Nephron progenitor cell (in vitro differentiated cells): ENCODE measurements at regions not wholly inside any gene's neighbourhood (a gene's known extent, or its start where the extent isn't known, plus 50 kb on each side); places are given as distances from the start of the nearest gene placed in this dataset.

Experiments used
- DNase-seq: peaks from one replicate; pipeline ENCODE4 v3.0.0; 2021
- H3K27ac Mint-ChIP-seq: 2 replicates; pipeline ENCODE4 v1.8.0; 2021; ENCODE audit warnings: mild to moderate bottlenecking, moderate library complexity, mixed read lengths
- H3K27me3 Mint-ChIP-seq: 2 replicates; pipeline ENCODE4 v1.8.0; 2021; ENCODE audit warnings: mild to moderate bottlenecking, low read depth, mixed read lengths; ENCODE audit not compliant: poor library complexity
- H3K36me3 Mint-ChIP-seq: 2 replicates; pipeline ENCODE4 v1.8.0; 2021; ENCODE audit warnings: low read depth, mixed read lengths
- H3K4me1 Mint-ChIP-seq: 2 replicates; pipeline ENCODE4 v1.8.0; 2021; ENCODE audit warnings: mixed read lengths
- H3K4me3 Mint-ChIP-seq: 2 replicates; pipeline ENCODE4 v1.8.0; 2021; ENCODE audit warnings: mild to moderate bottlenecking, moderate library complexity, mixed read lengths
- H3K9me3 Mint-ChIP-seq: 2 replicates; pipeline ENCODE4 v1.8.0; 2021; ENCODE audit warnings: mild to moderate bottlenecking, moderate library complexity, mixed read lengths
- CTCF ChIP-seq: fragments of 200-600 bp; sonication (generic); IDR thresholded peaks from 2 replicates; pipeline ENCODE4 v1.5.0; 2021; ENCODE audit warnings: antibody characterized with exemption

- Mint-ChIP-seq H3K36me3 (no peaks in the 10 kb centered on the region), H3K27ac (peak overlapping the region; percentile 29), H3K9me3 (no peaks in the 10 kb centered on the region), H3K4me1 (peaks cover 6% of the 10 kb centered on the region), H3K27me3 (peaks cover 4% of the 10 kb centered on the region), H3K4me3 (no peak overlapping the region)
- no peak for TF ChIP-seq CTCF
- DNase-seq: no peak
Measured at GRCh38 chr18:64840911-64841701, 692.2 kb upstream of the LINC00305 start.

GRCh38 chr18:64810354-64810753, 661.5 kb upstream of the LINC00305 start:
- peaks cover 13% of the 10 kb centered on the region for H3K4me1 Mint-ChIP-seq
- TF ChIP-seq CTCF: no peak
- peaks cover 8% of the 10 kb centered on the region for H3K27me3 Mint-ChIP-seq
- peaks cover 9% of the 10 kb centered on the region for H3K9me3 Mint-ChIP-seq
- H3K36me3 Mint-ChIP-seq: no peaks in the 10 kb centered on the region
- DNase-seq: no peak
- no peak overlapping the region for H3K4me3 Mint-ChIP-seq
- H3K27ac Mint-ChIP-seq: no peak overlapping the region

GRCh38 chr18:64809801-64810200, 660.9 kb upstream of the LINC00305 start:
- no peak for DNase-seq
- no peak overlapping the region for H3K4me3 Mint-ChIP-seq
- H3K27ac Mint-ChIP-seq: no peak overlapping the region
- TF ChIP-seq CTCF: no peak
- peaks cover 13% of the 10 kb centered on the region for H3K4me1 Mint-ChIP-seq
- peaks cover 9% of the 10 kb centered on the region for H3K9me3 Mint-ChIP-seq
- peaks cover 4% of the 10 kb centered on the region for H3K27me3 Mint-ChIP-seq
- H3K36me3 Mint-ChIP-seq: no peaks in the 10 kb centered on the region

GRCh38 chr18:64807560-64807959, 658.7 kb upstream of the LINC00305 start:
- Mint-ChIP-seq H3K27me3 (peaks cover 4% of the 10 kb centered on the region), H3K4me3 (no peak overlapping the region), H3K9me3 (no peaks in the 10 kb centered on the region), H3K4me1 (peaks cover 13% of the 10 kb centered on the region), H3K27ac (no peak overlapping the region), H3K36me3 (no peaks in the 10 kb centered on the region)
- no peak for DNase-seq
- TF ChIP-seq CTCF: no peak

- H3K36me3 Mint-ChIP-seq: no peaks in the 10 kb centered on the region
- DNase-seq: no peak
- TF ChIP-seq CTCF: no peak
- no peak overlapping the region for H3K4me3 Mint-ChIP-seq
- H3K27ac Mint-ChIP-seq: no peak overlapping the region
- peaks cover 4% of the 10 kb centered on the region for H3K27me3 Mint-ChIP-seq
- no peaks in the 10 kb centered on the region for H3K9me3 Mint-ChIP-seq
- peaks cover 13% of the 10 kb centered on the region for H3K4me1 Mint-ChIP-seq
Measured at GRCh38 chr18:64806691-64807090, 657.8 kb upstream of the LINC00305 start.

- no peak overlapping the region for H3K4me3 Mint-ChIP-seq
- peaks cover 10% of the 10 kb centered on the region for H3K4me1 Mint-ChIP-seq
Measured at GRCh38 chr18:64806232-64806631, 657.3 kb upstream of the LINC00305 start.

More at GRCh38 chr18:64806232-64806631, 657.3 kb upstream of the LINC00305 start:
- peaks cover 4% of the 10 kb centered on the region for H3K27me3 Mint-ChIP-seq
- H3K27ac Mint-ChIP-seq: no peak overlapping the region
- no peaks in the 10 kb centered on the region for H3K36me3 Mint-ChIP-seq
- no peak for TF ChIP-seq CTCF
- DNase-seq: no peak
- no peaks in the 10 kb centered on the region for H3K9me3 Mint-ChIP-seq
